Fibroblast of lung (primary cell): ENCODE measurements at regions not wholly inside any gene's neighbourhood (a gene's known extent, or its start where the extent isn't known, plus 50 kb on each side); places are given as distances from the start of the nearest gene placed in this dataset.

Experiments
- DNase-seq, 2 donors: peaks; one replicate each; pipeline versions ENCODE4 v3.0.0 to v3.0.0-alpha.2; 2010; ENCODE audit warnings: low read depth in 2 of 2
- H2AFZ ChIP-seq: 2 replicates; pipeline ENCODE4 v1.5.1; 2012; ENCODE audit warnings: low read length, control low read depth, inconsistent platforms
- H3K27ac ChIP-seq: 2 replicates; pipeline ENCODE4 v1.5.1; 2011; ENCODE audit warnings: low read length, control low read depth; ENCODE audit not compliant: insufficient read depth
- H3K27me3 ChIP-seq: 2 replicates; pipeline ENCODE4 v1.5.1; 2011; ENCODE audit warnings: mild to moderate bottlenecking, low read length; ENCODE audit not compliant: control insufficient read depth, insufficient read depth
- H3K36me3 ChIP-seq: 2 replicates; pipeline ENCODE4 v1.5.1; 2011; ENCODE audit warnings: low read length; ENCODE audit not compliant: control insufficient read depth, insufficient read depth
- H3K4me1 ChIP-seq: 2 replicates; pipeline ENCODE4 v1.5.1; 2011; ENCODE audit warnings: low read length; ENCODE audit not compliant: control insufficient read depth, insufficient read depth; ENCODE audit errors: extremely low read depth
- H3K4me2 ChIP-seq: 2 replicates; pipeline ENCODE4 v1.5.1; 2011; ENCODE audit warnings: low read length, control low read depth; ENCODE audit not compliant: insufficient read depth; ENCODE audit errors: extremely low read depth
- H3K4me3 ChIP-seq, 4 experiments: fragments of 200-600 bp in 1 of 4; sonication (generic) in 1 of 4; replicated peaks in 1 of 4; 2 replicates each; pipeline ENCODE4 v1.5.1; 2011 to 2016; ENCODE audit warnings: low read length in 4 of 4, low read depth in 3 of 4, mild to moderate bottlenecking in 3 of 4, control low read depth in 2 of 4, inconsistent platforms in 1 of 4, mixed read lengths in 1 of 4; ENCODE audit not compliant: insufficient read depth in 1 of 4; ENCODE audit errors: control extremely low read depth in 1 of 4
- H3K79me2 ChIP-seq: 2 replicates; pipeline ENCODE4 v1.5.1; 2012; ENCODE audit warnings: mild to moderate bottlenecking, low read length, inconsistent platforms; ENCODE audit not compliant: control insufficient read depth, insufficient read depth
- H3K9ac ChIP-seq: 2 replicates; pipeline ENCODE4 v1.5.1; 2011; ENCODE audit warnings: mild to moderate bottlenecking, low read length, control low read depth; ENCODE audit not compliant: insufficient read depth
- H3K9me3 ChIP-seq: 2 replicates; pipeline ENCODE4 v1.5.1; 2012; ENCODE audit warnings: low read depth, low read length; ENCODE audit not compliant: control insufficient read depth, insufficient read depth
- H4K20me1 ChIP-seq: 2 replicates; pipeline ENCODE4 v1.5.1; 2011; ENCODE audit warnings: low read length; ENCODE audit not compliant: control insufficient read depth, insufficient read depth; ENCODE audit errors: extremely low read depth
- CTCF ChIP-seq, 2 donors: IDR thresholded peaks in 1 of 2; conservative IDR thresholded peaks in 1 of 2; 1 replicate in 1 of 2; 2 replicates in 1 of 2; pipeline ENCODE4 v1.5.1; 2011 to 2012; ENCODE audit warnings: low read length in 2 of 2, control low read depth in 1 of 2, inconsistent platforms in 1 of 2, low read depth in 1 of 2, mild to moderate bottlenecking in 1 of 2
- EZH2 ChIP-seq: IDR thresholded peaks from 2 replicates; pipeline ENCODE4 v1.5.1; 2012; ENCODE audit warnings: low read length, control low read depth, mild to moderate bottlenecking; ENCODE audit errors: missing control alignments

- Histone ChIP-seq H3K4me2 (peak overlapping the region; percentile 77), H3K9ac (no peak overlapping the region), H3K4me3 (peak overlapping the region in 3 of 4 experiments; percentile 81 to 99 (median 91)), H3K27me3 (no peaks in the 10 kb centered on the region), H3K4me1 (peaks cover 2% of the 10 kb centered on the region), H3K36me3 (no peaks in the 10 kb centered on the region), H2AFZ (peak overlapping the region; percentile 4), H3K79me2 (peaks cover 26% of the 10 kb centered on the region), H3K27ac (no peak overlapping the region), H4K20me1 (no peaks in the 10 kb centered on the region), H3K9me3 (no peaks in the 10 kb centered on the region)
- TF ChIP-seq CTCF (conservative IDR thresholded peaks at IDR 0.05 in 1 of 2, IDR thresholded peaks at IDR 0.05 in 1 of 2; ENCODE audit: low read depth in 1 of 2, low read length in 2 of 2): no peak
- no peak for TF ChIP-seq EZH2
- no peak for DNase-seq
These were observed 137.5 kb upstream of the CCDC54 start for GRCh38 chr3:107239703-107240102.

GRCh38 chr3:107240183-107241091 is 136.8 kb upstream of the CCDC54 start:
- H3K27me3 ChIP-seq: no peaks in the 10 kb centered on the region
- no peaks in the 10 kb centered on the region for H3K9me3 ChIP-seq
- TF ChIP-seq CTCF (conservative IDR thresholded peaks at IDR 0.05 in 1 of 2, IDR thresholded peaks at IDR 0.05 in 1 of 2; ENCODE audit: low read depth in 1 of 2, low read length in 2 of 2) (no peak), EZH2 (no peak)
- H3K4me1 ChIP-seq: no peaks in the 10 kb centered on the region
- peak overlapping the region; percentile 76 for H3K27ac ChIP-seq
- no peaks in the 10 kb centered on the region for H4K20me1 ChIP-seq
- peak overlapping the region; percentile 93 for H2AFZ ChIP-seq
- H3K79me2 ChIP-seq: peaks cover 26% of the 10 kb centered on the region
- peak overlapping the region; percentile 61 for H3K9ac ChIP-seq
- peak; percentile 69 to 82 for DNase-seq
- peak overlapping the region; percentile 82 for H3K4me2 ChIP-seq
- H3K4me3 ChIP-seq: peak overlapping the region; percentile 80 to 99 (median 95)
- H3K36me3 ChIP-seq: no peaks in the 10 kb centered on the region

- Histone ChIP-seq H3K27ac (peak overlapping the region; percentile 76), H3K27me3 (no peaks in the 10 kb centered on the region), H4K20me1 (no peaks in the 10 kb centered on the region), H3K36me3 (peaks cover 1% of the 10 kb centered on the region), H3K79me2 (peaks cover 26% of the 10 kb centered on the region), H3K4me2 (peak overlapping the region; percentile 82), H2AFZ (peak overlapping the region; percentile 93), H3K4me3 (peak overlapping the region; percentile 80 to 99 (median 95)), H3K9me3 (no peaks in the 10 kb centered on the region), H3K9ac (peak overlapping the region; percentile 61), H3K4me1 (no peaks in the 10 kb centered on the region)
- TF ChIP-seq EZH2 (no peak), CTCF (conservative IDR thresholded peaks at IDR 0.05 in 1 of 2, IDR thresholded peaks at IDR 0.05 in 1 of 2; ENCODE audit: low read depth in 1 of 2, low read length in 2 of 2) (peak; percentile 10 to 21)
- peak; percentile 21 to 33 for DNase-seq
These were observed 136.0 kb upstream of the CCDC54 start for GRCh38 chr3:107241217-107241616.
